Ramos (cell line): ENCODE measurements at regions not wholly inside any gene's neighbourhood (a gene's known extent, or its start where the extent isn't known, plus 50 kb on each side); places are given as distances from the start of the nearest gene placed in this dataset.

Source experiments
- in situ Hi-C: fragments of 300-500 bp; cut with MboI; formaldehyde crosslinking; loops from one replicate; pipeline ENCODE4 v1.14.3; 2022; ENCODE audit warnings: low sequenced_read_pairs; ENCODE audit not compliant: unreplicated experiment

GRCh38 chr14:97920201-97920600 is 1123.0 kb downstream of the VRK1 start:
- in situ Hi-C loops: no loop called here

GRCh38 chr14:97921296-97921695 is 1124.1 kb downstream of the VRK1 start:
- in situ Hi-C loops: no loop called here

DNA sequence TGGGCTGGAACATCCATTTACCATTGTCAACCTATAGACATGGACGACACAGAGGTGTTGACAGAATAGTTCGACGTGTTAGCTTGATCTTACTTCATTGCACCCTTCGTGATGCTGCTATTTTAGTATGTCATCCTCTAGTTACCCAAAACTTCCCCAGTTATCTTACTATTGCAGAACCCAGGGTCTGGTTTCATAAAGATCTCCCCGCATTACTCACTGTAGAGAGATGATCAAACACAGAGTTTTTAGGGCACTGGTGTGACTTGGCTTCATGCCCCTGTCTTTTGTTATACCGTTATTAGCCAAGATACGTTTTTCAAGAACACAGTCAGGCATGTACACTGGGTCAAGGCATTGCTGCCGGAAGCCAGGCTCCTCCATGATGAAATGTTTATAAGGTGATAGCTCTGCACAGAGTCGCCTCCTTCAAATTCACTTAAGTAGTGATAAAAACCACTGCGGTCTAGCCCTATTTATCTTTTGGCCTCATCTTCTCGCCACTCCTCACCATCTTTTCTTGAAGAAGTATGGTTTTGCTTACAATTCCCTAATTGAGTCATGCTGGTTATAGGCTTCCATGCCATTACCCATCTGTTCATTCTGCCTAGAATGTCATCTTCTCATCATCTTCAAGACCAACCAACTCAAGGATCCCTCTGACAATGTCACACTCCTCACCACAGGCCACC is 1127.9 kb downstream of the VRK1 start:
- in situ Hi-C loops: no loop called here

DNA sequence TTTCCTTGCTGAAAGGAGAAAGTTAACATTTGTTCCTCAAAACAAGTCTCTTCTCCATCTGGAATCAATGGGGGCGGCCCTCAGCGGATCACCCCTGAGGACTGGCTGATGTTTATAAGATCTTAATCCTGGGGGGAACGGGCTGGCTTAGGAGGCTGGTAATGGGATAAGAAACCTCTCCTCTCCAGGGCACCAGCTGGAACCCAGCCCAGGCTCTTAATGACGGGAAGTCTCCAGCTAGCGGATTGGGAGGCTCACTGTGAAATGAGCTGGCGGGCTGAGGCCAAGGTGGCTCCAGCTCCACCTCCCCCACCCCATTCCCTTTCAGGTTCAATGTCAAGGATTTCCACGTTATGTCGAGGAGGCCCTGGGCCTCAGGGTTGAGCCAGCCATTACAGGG is 1133.0 kb downstream of the VRK1 start:
- in situ Hi-C loops: no loop called here

- in situ Hi-C loops: no loop called here
These were observed 1134.1 kb downstream of the VRK1 start for GRCh38 chr14:97931273-97931672.

GRCh38 chr14:97942921-97943320 is 1145.7 kb downstream of the VRK1 start:
- in situ Hi-C loops: no loop called here

GRCh38 chr14:97943619-97944018 is 1146.4 kb downstream of the VRK1 start:
- in situ Hi-C loops: no loop called here

- in situ Hi-C loops: no loop called here
These were observed 1147.2 kb downstream of the VRK1 start for GRCh38 chr14:97944380-97944779.

DNA sequence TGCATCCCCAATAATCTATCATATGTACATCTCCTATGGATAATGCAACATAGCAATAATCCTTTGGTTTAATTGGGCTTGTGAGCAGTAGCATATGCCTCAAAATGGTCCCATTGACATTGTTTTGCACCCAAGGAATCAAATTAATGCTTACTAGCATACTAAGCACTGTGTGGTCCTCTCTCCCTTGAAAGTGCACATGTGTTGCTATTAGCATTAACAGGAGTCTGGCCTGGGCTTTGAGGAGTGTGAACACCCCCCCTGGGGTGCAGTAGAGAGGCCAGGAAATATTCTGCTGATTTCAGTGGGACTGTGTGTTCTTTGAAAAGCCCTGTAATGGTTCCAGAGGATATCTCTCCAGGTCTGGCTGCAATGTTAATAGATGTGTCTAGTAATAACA is 1148.4 kb downstream of the VRK1 start:
- in situ Hi-C loops: no loop called here

- in situ Hi-C loops: no loop called here
These were observed 1149.1 kb downstream of the VRK1 start for GRCh38 chr14:97946240-97946639.

DNA sequence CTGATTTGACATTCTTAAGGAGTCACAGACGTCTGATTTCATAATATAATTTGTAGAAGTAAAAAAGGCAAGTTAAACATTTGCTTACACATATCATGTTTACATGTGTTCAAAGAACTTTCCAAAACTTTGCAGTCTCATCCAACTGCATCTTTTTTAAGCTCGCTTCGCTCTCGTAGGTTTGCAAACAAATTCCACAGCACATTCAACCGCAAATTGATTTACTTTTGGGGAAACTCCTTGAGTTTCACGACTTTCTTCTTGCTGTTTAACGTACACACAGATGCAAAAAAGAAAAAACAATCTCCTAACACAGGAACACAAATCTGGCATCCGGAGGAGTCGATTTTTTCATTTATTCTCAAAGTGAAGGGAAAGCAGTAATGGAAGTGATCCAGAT is 1149.5 kb downstream of the VRK1 start:
- in situ Hi-C loops: no loop called here

GRCh38 chr14:97948841-97949240 is 1151.7 kb downstream of the VRK1 start:
- in situ Hi-C loops: no loop called here

DNA sequence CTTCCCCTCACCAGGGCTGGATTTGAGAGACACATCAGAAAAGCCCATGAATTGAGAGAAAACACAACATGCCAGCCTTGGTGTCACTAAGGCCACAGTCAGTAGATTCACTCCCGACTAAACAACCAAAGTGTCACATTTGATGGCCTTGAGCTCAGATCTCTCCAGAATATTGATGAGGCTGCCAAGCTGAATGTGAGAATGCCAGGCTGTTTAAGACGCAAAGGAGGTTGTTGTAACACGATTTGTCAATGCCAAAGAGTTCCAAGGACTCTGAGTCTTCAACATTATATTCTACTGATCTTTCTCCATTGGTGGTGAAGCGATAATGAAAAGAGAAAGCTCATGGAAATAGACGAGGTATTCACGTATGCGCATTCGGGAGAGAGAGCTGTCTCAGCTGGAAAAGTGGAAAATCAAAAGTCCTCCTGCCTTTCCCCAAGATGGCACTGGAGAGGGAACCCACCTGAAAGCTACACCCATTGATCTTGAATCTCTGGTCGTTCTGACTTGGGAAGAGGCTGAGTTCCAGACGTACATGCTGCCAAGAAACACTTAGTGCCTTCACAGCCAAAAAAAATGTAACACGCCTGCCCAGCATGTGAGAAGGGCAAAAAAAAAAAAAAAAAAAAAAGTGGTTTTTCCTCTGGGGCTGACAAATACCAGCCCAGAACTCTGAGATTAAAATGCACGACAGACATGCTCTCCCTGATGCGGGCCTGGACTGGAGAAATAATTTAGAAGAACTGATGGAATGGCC is 1159.6 kb downstream of the VRK1 start:
- in situ Hi-C loops: no loop called here

- in situ Hi-C loops: no loop called here
These were observed 1162.1 kb downstream of the VRK1 start for GRCh38 chr14:97959251-97959650.

- in situ Hi-C loops: no loop called here
These were observed 1163.3 kb downstream of the VRK1 start for GRCh38 chr14:97960436-97960835.

GRCh38 chr14:97970222-97970621 is 1173.0 kb downstream of the VRK1 start:
- in situ Hi-C loops: no loop called here

DNA sequence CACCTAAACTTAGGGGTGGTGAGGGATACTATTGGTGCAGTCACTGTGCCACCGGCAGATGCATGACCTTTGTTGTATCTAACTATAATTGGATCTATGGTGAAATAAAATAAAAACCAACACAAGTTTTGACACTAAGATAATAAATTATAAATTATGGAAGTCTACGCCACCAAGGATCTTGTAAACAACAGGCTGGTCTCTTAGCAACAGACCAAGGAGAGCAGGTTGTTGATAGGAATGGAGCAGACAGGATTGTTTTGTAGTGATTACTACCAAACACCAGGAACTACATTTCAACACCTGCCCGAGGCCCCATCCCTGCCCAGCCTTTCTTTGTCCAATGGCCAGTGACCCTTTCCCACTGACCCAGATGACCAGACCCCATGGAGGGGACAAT is 1178.0 kb downstream of the VRK1 start:
- in situ Hi-C loops: no loop called here

GRCh38 chr14:97975962-97976361 is 1178.8 kb downstream of the VRK1 start:
- in situ Hi-C loops: no loop called here

DNA sequence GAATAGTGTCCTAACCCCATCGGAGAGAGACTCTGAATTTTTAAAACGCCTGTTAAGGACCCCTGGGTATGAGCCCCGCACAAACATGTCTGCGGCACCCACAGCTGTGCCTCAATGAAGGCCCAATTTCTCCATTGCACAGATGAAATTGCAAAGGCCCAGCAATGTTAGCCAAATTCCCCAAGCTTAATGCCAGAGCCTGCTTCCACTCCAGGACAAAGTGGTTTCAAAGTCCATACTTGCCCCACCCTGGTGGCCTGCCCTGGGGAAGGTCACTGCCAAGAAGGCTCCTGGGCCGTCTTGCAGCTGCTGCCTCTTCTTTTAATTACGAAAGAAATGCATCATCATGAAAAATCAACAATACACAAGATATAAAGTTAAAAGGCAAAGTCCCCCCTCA is 1179.7 kb downstream of the VRK1 start:
- in situ Hi-C loops: no loop called here

- in situ Hi-C loops: no loop called here
These were observed 1180.6 kb downstream of the VRK1 start for GRCh38 chr14:97977651-97978261.

DNA sequence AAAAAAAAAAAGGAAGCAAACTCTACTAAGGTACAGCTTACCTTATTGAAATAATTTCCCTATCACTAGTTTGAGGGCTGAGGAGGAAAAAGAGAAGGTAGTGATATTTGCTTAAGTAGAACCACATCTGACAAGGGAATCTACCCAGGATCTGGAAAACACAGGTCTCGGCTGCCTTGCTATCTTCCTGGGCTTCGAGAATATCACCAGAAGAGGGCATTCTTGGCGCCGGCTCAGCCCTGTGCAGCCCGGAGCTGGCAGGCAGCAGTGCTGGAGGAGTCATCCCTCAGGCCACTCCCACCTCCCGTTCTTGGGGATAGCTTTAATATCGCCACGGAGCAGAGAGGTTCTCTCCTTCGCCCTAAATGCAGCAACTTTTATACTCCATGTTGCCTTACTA is 1181.2 kb downstream of the VRK1 start:
- in situ Hi-C loops: no loop called here
